B cell (primary cell): ENCODE measurements at regions not wholly inside any gene's neighbourhood (a gene's known extent, or its start where the extent isn't known, plus 50 kb on each side); places are given as distances from the start of the nearest gene placed in this dataset.
"Not testable (repeated sequence)": the region's sequence is repeated elsewhere in the genome, so short reads cannot be mapped to it uniquely, and the experiment has no call there.

Experiments used
- ATAC-seq: fragments of 200-7000 bp; cut with Tn5 transposase; one replicate; pipeline ENCODE4 v1.10.0; 2021; ENCODE audit warnings: low read depth, mild to moderate bottlenecking, moderate number of reproducible peaks, moderate library complexity
- CTCF ChIA-PET: fragments of 350-600 bp; sonication (Branson Sonifier 250); formaldehyde crosslinking; loops from one replicate; lab custom pipeline; 2021; ENCODE audit warnings: antibody characterized with exemption, inconsistent platforms; lab: Charles Lee
- POLR2A ChIA-PET: fragments of 350-600 bp; sonication (Branson Sonifier 250); formaldehyde crosslinking; loops from one replicate; lab custom pipeline; 2021; ENCODE audit warnings: antibody characterized with exemption; lab: Charles Lee
- DNase-seq: peaks from one replicate; pipeline ENCODE4 v3.0.0; 2013
- H2AFZ ChIP-seq: 2 replicates; pipeline ENCODE4 v1.6.1; 2012; ENCODE audit warnings: mild to moderate bottlenecking, low read depth, low read length; ENCODE audit not compliant: insufficient read depth, poor library complexity, severe bottlenecking
- H3K27ac ChIP-seq, 2 donors: 1 replicate in 1 of 2; 2 replicates in 1 of 2; pipeline ENCODE4 v1.5.1; 2012 to 2013; ENCODE audit warnings: low read length in 2 of 2, mild to moderate bottlenecking in 2 of 2, moderate library complexity in 1 of 2
- H3K27me3 ChIP-seq, 4 experiments: fragments of 200-600 bp in 1 of 4; sonication (generic) in 1 of 4; replicated peaks in 1 of 4; 1 replicate in 2 of 4; 2 replicates in 2 of 4; pipeline versions ENCODE4 v1.6.1 to v1.7.0; 2013 to 2016; ENCODE audit warnings: low read length in 3 of 4, mild to moderate bottlenecking in 2 of 4, mixed read lengths in 1 of 4, moderate library complexity in 1 of 4; ENCODE audit not compliant: insufficient read depth in 4 of 4, control insufficient read depth in 3 of 4; ENCODE audit errors: control extremely low read depth in 1 of 4
- H3K36me3 ChIP-seq, 2 experiments: replicated peaks in 1 of 2; 1 replicate in 1 of 2; 2 replicates in 1 of 2; pipeline versions ENCODE4 v1.6.1 to v1.7.1; 2013; ENCODE audit warnings: low read length in 1 of 2; ENCODE audit not compliant: insufficient read depth in 2 of 2, control insufficient read depth in 1 of 2; ENCODE audit errors: control extremely low read depth in 1 of 2, extremely low read depth in 1 of 2
- H3K4me1 ChIP-seq, 2 donors: fragments of 200-600 bp in 1 of 2; sonication (generic) in 1 of 2; 1 replicate in 1 of 2; 2 replicates in 1 of 2; pipeline versions ENCODE4 v1.5.1 to v1.6.1; 2013 to 2017; ENCODE audit warnings: low read length in 2 of 2; ENCODE audit not compliant: control insufficient read depth in 2 of 2, insufficient read depth in 2 of 2
- H3K4me2 ChIP-seq: replicated peaks from 2 replicates; pipeline ENCODE3; 2012; ENCODE audit warnings: mild to moderate bottlenecking, low read depth, low read length; ENCODE audit not compliant: poor library complexity, severe bottlenecking
- H3K4me3 ChIP-seq, 5 experiments: fragments of 200-600 bp in 1 of 5; sonication (generic) in 1 of 5; 1 replicate in 3 of 5; 2 replicates in 2 of 5; pipeline versions ENCODE4 v1.5.1 to v1.7.0; 2011 to 2016; ENCODE audit warnings: low read length in 4 of 5, mild to moderate bottlenecking in 4 of 5, low read depth in 2 of 5, control low read depth in 1 of 5, moderate library complexity in 1 of 5; ENCODE audit not compliant: insufficient read depth in 1 of 5; ENCODE audit errors: control extremely low read depth in 1 of 5, extremely low read depth in 1 of 5
- H3K79me2 ChIP-seq: fragments of 200-600 bp; sonication (generic); one replicate; pipeline ENCODE4 v1.6.0; 2016; ENCODE audit warnings: low read length; ENCODE audit not compliant: control insufficient read depth, insufficient read depth
- H3K9ac ChIP-seq: fragments of 200-600 bp; sonication (generic); 2 replicates; pipeline ENCODE4 v1.6.1; 2017; ENCODE audit warnings: mild to moderate bottlenecking, low read length, moderate library complexity
- H3K9me3 ChIP-seq, 3 donors: one replicate each; pipeline versions ENCODE4 v1.6.1 to v1.7.1; 2013; ENCODE audit warnings: low read length in 2 of 3; ENCODE audit not compliant: control insufficient read depth in 2 of 3, insufficient read depth in 1 of 3; ENCODE audit errors: control extremely low read depth in 1 of 3
- H4K20me1 ChIP-seq: 2 replicates; pipeline ENCODE4 v1.6.0; 2012; ENCODE audit warnings: mild to moderate bottlenecking, low read length; ENCODE audit not compliant: insufficient read depth, control insufficient read depth, poor library complexity, severe bottlenecking
- H3K27ac Mint-ChIP-seq: one replicate; pipeline ENCODE4 v1.8.0; 2021; ENCODE audit warnings: mixed read lengths
- H3K27me3 Mint-ChIP-seq: one replicate; pipeline ENCODE4 v1.8.0; 2021; ENCODE audit warnings: mixed read lengths
- H3K4me1 Mint-ChIP-seq: one replicate; pipeline ENCODE4 v1.8.0; 2021; ENCODE audit warnings: mixed read lengths
- H3K4me3 Mint-ChIP-seq: one replicate; pipeline ENCODE4 v1.8.0; 2021; ENCODE audit warnings: mixed read lengths
- H3K9me3 Mint-ChIP-seq: one replicate; pipeline ENCODE4 v1.8.0; 2022; ENCODE audit warnings: mixed read lengths; ENCODE audit not compliant: insufficient read depth
- CTCF ChIP-seq: fragments of 200-600 bp; IDR thresholded peaks from one replicate; pipeline ENCODE4 v1.8.0; 2022; ENCODE audit warnings: antibody characterized with exemption, mild to moderate bottlenecking
- EZH2 ChIP-seq: IDR thresholded peaks from 2 replicates; pipeline ENCODE4 v1.6.1; 2012; ENCODE audit warnings: borderline replicate concordance, low read depth, mild to moderate bottlenecking, moderate library complexity, low read length; ENCODE audit not compliant: insufficient read depth, poor library complexity, severe bottlenecking
- WGBS: methylation state at CpG from one replicate; pipeline ENCODE4 v1.1.5; 2013; ENCODE audit warnings: missing lambda C conversion rate; ENCODE audit not compliant: insufficient coverage; 5-methylcytosine and 5-hydroxymethylcytosine counted together
- intact Hi-C: fragments of 100-400 bp; cut with micrococcal nuclease; formaldehyde crosslinking; loops from one replicate; pipeline ENCODE4 v1.10.0; 2022

GRCh38 chr4:115965588-115965987 lies 852.2 kb upstream of the NDST4 start:
- CTCF ChIA-PET: no interaction called here
- Histone ChIP-seq H3K9me3 (no peaks in the 10 kb centered on the region), H3K4me2 (no peak overlapping the region), H3K4me1 (no peaks in the 10 kb centered on the region), H4K20me1 (no peaks in the 10 kb centered on the region), H3K79me2 (no peaks in the 10 kb centered on the region), H3K27ac (no peak overlapping the region), H3K36me3 (no peaks in the 10 kb centered on the region), H2AFZ (no peak overlapping the region), H3K27me3 (no peaks in the 10 kb centered on the region), H3K9ac (no peak overlapping the region), H3K4me3 (no peak overlapping the region)
- POLR2A ChIA-PET: no interaction called here
- no peaks in the 10 kb centered on the region for H3K4me1 Mint-ChIP-seq
- no peak overlapping the region for H3K27ac Mint-ChIP-seq
- TF ChIP-seq CTCF (no peak), EZH2 (no peak)
- DNase-seq: no peak
- intact Hi-C loops: no loop called here
- ATAC-seq: no peak
- no peak overlapping the region for H3K4me3 Mint-ChIP-seq
- no CpG with 5 or more reads among the region's 3 CpGs for WGBS
- no peaks in the 10 kb centered on the region for H3K9me3 Mint-ChIP-seq
- H3K27me3 Mint-ChIP-seq: no peaks in the 10 kb centered on the region

GRCh38 chr4:115956054-115956796 lies 842.8 kb upstream of the NDST4 start:
- intact Hi-C loops, POLR2A ChIA-PET, H3K4me2 ChIP-seq, H2AFZ ChIP-seq, H4K20me1 ChIP-seq, H3K4me1 ChIP-seq, H3K27ac Mint-ChIP-seq, H3K27me3 Mint-ChIP-seq, DNase-seq, H3K4me1 Mint-ChIP-seq, H3K27me3 ChIP-seq, H3K9ac ChIP-seq, CTCF ChIA-PET, H3K9me3 Mint-ChIP-seq, H3K4me3 ChIP-seq, H3K27ac ChIP-seq, H3K79me2 ChIP-seq, H3K9me3 ChIP-seq, ATAC-seq, H3K36me3 ChIP-seq, H3K4me3 Mint-ChIP-seq: not testable (repeated sequence)
- 67% methylated on average over 1 of the region's 6 CpGs for WGBS
